Skeletal muscle tissue (tissue), 3 donors: ENCODE measurements at regions not wholly inside any gene's neighbourhood (a gene's known extent, or its start where the extent isn't known, plus 50 kb on each side); places are given as distances from the start of the nearest gene placed in this dataset.

Experiments
- H3K27ac ChIP-seq: one replicate; pipeline ENCODE4 v1.7.0; 2013; ENCODE audit warnings: mild to moderate bottlenecking, low read depth, low read length, inconsistent platforms
- H3K27me3 ChIP-seq, 3 donors: one replicate each; pipeline ENCODE4 v1.7.0; 2013; ENCODE audit warnings: low read length in 3 of 3; ENCODE audit not compliant: control insufficient read depth in 3 of 3, insufficient read depth in 3 of 3
- H3K36me3 ChIP-seq, 3 donors: one replicate each; pipeline ENCODE4 v1.7.0; 2013; ENCODE audit warnings: low read length in 3 of 3; ENCODE audit not compliant: control insufficient read depth in 3 of 3, insufficient read depth in 3 of 3
- H3K4me1 ChIP-seq, 3 donors: one replicate each; pipeline ENCODE4 v1.7.0; 2013; ENCODE audit warnings: low read length in 3 of 3, mild to moderate bottlenecking in 3 of 3; ENCODE audit not compliant: control insufficient read depth in 3 of 3, insufficient read depth in 3 of 3
- H3K4me3 ChIP-seq, 3 donors: one replicate each; pipeline ENCODE4 v1.7.0; 2013; ENCODE audit warnings: low read length in 3 of 3
- H3K9ac ChIP-seq, 3 donors: one replicate each; pipeline ENCODE4 v1.7.0; 2013; ENCODE audit warnings: low read length in 3 of 3, mild to moderate bottlenecking in 3 of 3, moderate library complexity in 2 of 3, low read depth in 1 of 3
- H3K9me3 ChIP-seq, 3 donors: one replicate each; pipeline ENCODE4 v1.7.0; 2013; ENCODE audit warnings: low read length in 3 of 3; ENCODE audit not compliant: control insufficient read depth in 3 of 3
- donor health status: Osteomylitis.

- H3K4me3 ChIP-seq = no peak overlapping the region
- H3K27me3 ChIP-seq = no peaks in the 10 kb centered on the region
- no peaks in the 10 kb centered on the region for H3K4me1 ChIP-seq
- no peak overlapping the region for H3K9ac ChIP-seq
- no peaks in the 10 kb centered on the region for H3K36me3 ChIP-seq
- H3K9me3 ChIP-seq = no peaks in the 10 kb centered on the region
- no peak overlapping the region for H3K27ac ChIP-seq
Measured at GRCh38 chr20:22003680-22004079, 298.2 kb downstream of the PAX1 start.

DNA sequence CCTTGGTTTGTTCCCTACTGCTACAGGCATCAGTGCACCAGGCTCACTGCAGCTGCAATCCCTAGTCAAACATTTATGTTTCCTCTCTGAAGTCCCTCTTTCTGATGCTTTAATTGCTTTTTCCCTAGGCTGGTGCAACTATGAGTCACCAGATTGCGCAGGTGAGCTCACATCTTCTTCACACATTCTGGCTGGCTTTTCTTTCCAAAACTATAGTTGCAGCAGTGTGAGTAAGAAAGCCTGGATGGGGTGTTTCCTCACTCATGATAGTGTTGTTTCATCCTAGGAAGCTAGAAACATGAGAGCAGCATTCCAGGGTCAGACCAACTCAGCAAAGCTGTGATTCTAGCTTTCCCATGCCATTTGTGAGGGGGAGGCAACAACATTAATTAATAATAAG lies 296.4 kb downstream of the PAX1 start:
- no peaks in the 10 kb centered on the region for H3K27me3 ChIP-seq
- no peaks in the 10 kb centered on the region for H3K9me3 ChIP-seq
- no peak overlapping the region for H3K9ac ChIP-seq
- no peaks in the 10 kb centered on the region for H3K36me3 ChIP-seq
- H3K4me3 ChIP-seq = no peak overlapping the region
- no peak overlapping the region for H3K27ac ChIP-seq
- no peaks in the 10 kb centered on the region for H3K4me1 ChIP-seq

GRCh38 chr20:21995461-21995860 lies 290.0 kb downstream of the PAX1 start:
- Histone ChIP-seq H3K9ac (no peak overlapping the region), H3K27me3 (no peaks in the 10 kb centered on the region), H3K9me3 (peaks cover 0 to 3% (median 0%) of the 10 kb centered on the region in 3 donors)

DNA sequence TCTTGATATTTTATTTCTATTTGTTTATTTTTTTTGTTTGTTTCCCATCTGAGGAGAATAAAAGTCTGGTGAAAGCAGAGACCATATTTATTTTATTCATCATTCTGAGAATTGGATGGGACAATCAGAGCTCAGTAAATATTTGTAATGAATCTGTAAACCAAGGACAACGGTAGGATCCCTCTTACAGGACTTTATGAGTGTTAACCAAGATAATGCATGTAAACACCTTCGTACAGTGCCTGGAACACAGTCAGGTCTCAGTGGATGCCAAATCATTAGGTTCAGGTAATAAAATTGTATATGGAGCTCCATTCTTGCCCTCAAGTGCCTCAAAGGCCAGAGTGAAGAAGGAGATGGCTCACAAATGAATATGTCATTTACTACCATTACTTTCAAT lies 288.7 kb downstream of the PAX1 start:
- H3K27me3 ChIP-seq = no peaks in the 10 kb centered on the region
- H3K4me3 ChIP-seq = no peak overlapping the region
- H3K9me3 ChIP-seq = peaks cover 0 to 3% (median 0%) of the 10 kb centered on the region in 3 donors
- no peak overlapping the region for H3K9ac ChIP-seq
- H3K27ac ChIP-seq = no peak overlapping the region
- H3K36me3 ChIP-seq = no peaks in the 10 kb centered on the region
- no peaks in the 10 kb centered on the region for H3K4me1 ChIP-seq

More at GRCh38 chr20:21995461-21995860, 290.0 kb downstream of the PAX1 start:
- no peak overlapping the region for H3K4me3 ChIP-seq
- no peaks in the 10 kb centered on the region for H3K4me1 ChIP-seq
- no peaks in the 10 kb centered on the region for H3K36me3 ChIP-seq
- H3K27ac ChIP-seq = no peak overlapping the region

DNA sequence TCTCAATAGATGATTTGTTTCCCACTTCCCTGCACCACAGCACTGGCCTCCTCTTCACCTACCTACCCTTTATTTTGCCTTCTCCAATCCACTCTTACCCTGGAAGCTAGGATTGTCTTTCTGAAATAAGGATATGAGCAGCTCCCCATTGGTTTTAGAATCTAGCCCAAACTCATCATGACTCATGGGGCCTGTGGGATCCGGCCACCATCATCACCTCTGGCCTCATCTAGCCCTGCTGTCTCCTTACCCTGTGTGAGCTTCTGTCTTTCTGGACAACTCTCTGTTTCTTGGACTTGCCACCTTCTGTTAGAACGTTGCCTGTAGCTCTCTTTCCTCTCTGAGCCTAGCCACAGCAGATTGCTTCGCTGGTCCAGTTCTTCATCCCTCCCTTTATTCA lies 277.1 kb downstream of the PAX1 start:
- H3K4me1 ChIP-seq = peaks cover 0 to 4% (median 0%) of the 10 kb centered on the region in 3 donors
- H3K4me3 ChIP-seq = no peak overlapping the region
- H3K27me3 ChIP-seq = no peaks in the 10 kb centered on the region
- no peaks in the 10 kb centered on the region for H3K36me3 ChIP-seq
- no peak overlapping the region for H3K27ac ChIP-seq
- peaks cover 0 to 3% (median 0%) of the 10 kb centered on the region in 3 donors for H3K9me3 ChIP-seq
- H3K9ac ChIP-seq = no peak overlapping the region

DNA sequence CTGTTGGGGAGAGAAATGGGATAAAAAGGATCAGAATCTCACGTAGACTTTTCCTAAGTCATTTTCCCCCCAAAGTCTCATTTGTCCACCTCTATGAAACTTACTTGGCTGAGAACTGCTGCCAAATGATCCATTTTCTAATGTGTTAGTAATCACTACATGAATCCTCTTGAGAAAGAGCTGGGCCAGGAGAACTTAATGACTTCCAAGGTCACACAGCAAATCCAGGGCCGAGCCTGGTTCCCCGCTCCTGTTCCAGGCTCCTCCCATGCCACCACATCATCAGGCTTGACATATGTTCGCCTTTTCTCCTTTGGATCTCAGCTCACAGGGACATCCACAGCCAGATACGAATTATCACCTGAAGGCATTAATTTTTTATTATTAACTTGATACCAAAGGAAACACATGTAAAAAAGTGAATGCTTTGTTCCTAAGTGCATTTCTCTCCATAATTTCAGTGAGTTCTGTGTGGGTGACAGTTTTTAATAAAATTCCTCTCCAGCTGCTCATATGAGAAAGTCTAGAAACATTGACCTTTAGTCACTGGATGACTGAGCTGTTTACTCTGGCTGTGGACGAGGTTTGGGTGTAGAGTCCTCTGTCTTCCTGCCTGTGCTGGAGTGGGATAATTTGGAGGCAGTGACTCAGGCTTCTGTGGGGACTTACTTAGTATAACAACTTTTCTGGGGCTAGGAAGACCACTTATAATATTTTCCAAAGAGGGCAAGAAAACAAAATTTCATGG lies 276.3 kb downstream of the PAX1 start:
- no peaks in the 10 kb centered on the region for H3K36me3 ChIP-seq
- no peak overlapping the region for H3K4me3 ChIP-seq
- H3K9ac ChIP-seq = no peak overlapping the region
- peaks cover 0 to 4% (median 0%) of the 10 kb centered on the region in 3 donors for H3K4me1 ChIP-seq
- H3K27me3 ChIP-seq = no peaks in the 10 kb centered on the region
- H3K27ac ChIP-seq = peak overlapping the region; percentile 28
- H3K9me3 ChIP-seq = peaks cover 0 to 3% (median 0%) of the 10 kb centered on the region in 3 donors

DNA sequence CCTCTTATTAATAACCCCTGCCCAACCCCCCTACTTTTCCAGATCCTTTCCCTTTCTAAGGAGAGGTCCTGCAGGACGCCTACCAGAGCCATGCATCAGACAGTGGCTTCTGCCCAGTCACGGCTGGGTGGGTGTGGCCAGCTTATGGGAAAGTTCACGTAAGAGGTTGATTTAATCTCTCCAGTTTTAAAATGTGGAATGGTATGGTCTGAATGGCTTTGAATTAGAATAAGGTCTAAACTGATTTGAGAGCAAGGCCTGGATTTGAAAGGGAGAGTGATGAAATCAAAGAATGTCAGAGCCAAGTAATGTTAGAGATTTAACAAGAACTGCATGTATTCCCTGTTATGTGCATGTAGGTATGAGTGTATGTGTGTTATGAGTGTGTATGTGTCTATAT lies 275.7 kb downstream of the PAX1 start:
- Histone ChIP-seq H3K27ac (peak overlapping the region; percentile 28), H3K36me3 (no peaks in the 10 kb centered on the region), H3K9me3 (peaks cover 0 to 3% (median 0%) of the 10 kb centered on the region in 3 donors), H3K27me3 (no peaks in the 10 kb centered on the region), H3K4me3 (no peak overlapping the region), H3K9ac (no peak overlapping the region), H3K4me1 (peaks cover 0 to 4% (median 0%) of the 10 kb centered on the region in 3 donors)

DNA sequence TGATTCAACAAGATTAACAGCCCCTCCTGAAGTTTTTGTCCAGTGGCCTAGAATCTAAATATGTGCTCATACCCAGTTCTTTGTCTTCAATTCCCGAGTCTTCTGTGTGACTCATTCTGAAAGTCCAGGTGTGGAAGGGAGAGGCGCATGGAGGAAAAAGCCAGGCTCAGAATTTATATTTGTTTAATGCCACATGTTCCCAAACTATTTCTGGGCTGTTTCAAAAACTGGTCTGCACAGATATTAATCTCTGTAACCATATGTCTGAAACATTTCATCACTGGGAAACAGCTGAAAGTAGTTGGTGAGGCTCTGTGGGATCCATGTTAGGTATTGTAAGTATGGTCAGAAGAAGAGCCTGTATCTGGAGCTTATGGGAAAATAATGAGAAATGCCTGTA lies 266.0 kb downstream of the PAX1 start:
- Histone ChIP-seq H3K4me1 (no peaks in the 10 kb centered on the region), H3K27ac (no peak overlapping the region), H3K27me3 (no peaks in the 10 kb centered on the region), H3K9me3 (no peaks in the 10 kb centered on the region), H3K36me3 (no peaks in the 10 kb centered on the region), H3K9ac (no peak overlapping the region), H3K4me3 (no peak overlapping the region)

DNA sequence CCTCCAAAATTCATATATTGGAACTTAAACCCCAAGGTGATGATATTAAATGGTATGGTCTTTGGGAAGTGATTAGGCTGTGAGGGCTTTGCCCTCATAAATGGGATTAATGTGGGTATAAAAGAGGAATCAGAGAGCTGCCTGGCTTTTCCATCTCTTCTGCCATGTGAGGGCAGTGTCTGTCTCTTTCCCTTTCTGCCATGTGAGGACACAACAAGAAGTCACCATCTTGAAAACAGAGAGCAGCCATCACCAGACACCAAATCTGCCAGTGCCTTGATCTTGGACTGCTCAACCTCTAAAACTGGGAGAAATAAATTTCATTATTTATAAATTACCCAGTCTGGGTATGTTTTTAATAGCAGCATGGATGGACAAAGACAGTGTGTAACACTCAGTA lies 263.0 kb downstream of the PAX1 start:
- H3K27me3 ChIP-seq = no peaks in the 10 kb centered on the region
- H3K36me3 ChIP-seq = no peaks in the 10 kb centered on the region
- H3K27ac ChIP-seq = no peak overlapping the region
- no peak overlapping the region for H3K4me3 ChIP-seq
- no peak overlapping the region for H3K9ac ChIP-seq
- no peaks in the 10 kb centered on the region for H3K9me3 ChIP-seq
- H3K4me1 ChIP-seq = no peaks in the 10 kb centered on the region

- no peaks in the 10 kb centered on the region for H3K4me1 ChIP-seq
- H3K9me3 ChIP-seq = no peaks in the 10 kb centered on the region
- no peak overlapping the region for H3K4me3 ChIP-seq
- H3K27ac ChIP-seq = no peak overlapping the region
- no peaks in the 10 kb centered on the region for H3K27me3 ChIP-seq
- no peak overlapping the region for H3K9ac ChIP-seq
- no peaks in the 10 kb centered on the region for H3K36me3 ChIP-seq
Measured at GRCh38 chr20:21967481-21967880, 262.0 kb downstream of the PAX1 start.
